SKM-1 treated with dmso at 0.1 percent for 144 hours (cell line): ENCODE measurements at regions not wholly inside any gene's neighbourhood (a gene's known extent, or its start where the extent isn't known, plus 50 kb on each side); places are given as distances from the start of the nearest gene placed in this dataset.
"Not testable (repeated sequence)": the region's sequence is repeated elsewhere in the genome, so short reads cannot be mapped to it uniquely, and the experiment has no call there.

Experiments used
- DNase-seq: peaks from one replicate; lab custom pipeline; 2025; ENCODE audit not compliant: unreplicated experiment; lab: John Stamatoyannopoulos, UW

DNA sequence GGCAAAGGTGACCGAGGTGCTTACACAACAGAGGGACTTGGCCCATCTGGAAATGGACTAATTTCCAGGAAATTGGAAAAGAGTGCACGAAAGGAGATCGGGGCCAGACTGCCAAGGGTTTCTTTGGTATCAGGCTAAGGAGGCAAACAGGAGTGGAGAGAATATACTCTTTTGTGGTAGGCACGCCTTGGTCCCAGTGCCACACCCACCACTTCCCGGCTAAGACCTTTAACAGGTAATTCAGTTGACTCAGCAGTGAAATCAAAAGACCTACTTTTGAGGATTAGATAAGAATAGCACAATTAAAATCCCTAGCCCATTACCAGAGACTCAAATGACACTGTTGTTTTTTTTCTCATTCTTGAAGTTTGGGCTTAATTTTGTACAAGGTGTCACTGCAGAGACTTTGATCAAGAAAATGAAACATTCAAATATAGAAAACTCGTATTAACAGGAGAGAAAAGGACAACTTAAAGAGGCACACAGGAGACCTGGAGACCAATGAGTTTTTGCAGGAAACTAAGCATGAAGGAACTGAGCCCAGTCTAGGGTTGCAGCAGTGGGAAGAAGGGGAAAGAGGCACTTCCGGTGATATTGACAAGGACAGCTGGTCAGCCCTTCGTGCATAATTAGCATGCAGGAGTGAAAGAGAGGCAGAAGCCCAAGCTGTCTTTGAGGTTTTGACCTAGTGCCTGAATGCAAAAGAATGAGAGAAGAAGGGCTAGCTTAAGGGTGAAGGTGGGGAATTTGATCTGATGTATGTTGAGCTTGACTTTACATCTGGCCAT, 265.5 kb upstream of the CCL2 start:
- DNase-seq = no peak

DNA sequence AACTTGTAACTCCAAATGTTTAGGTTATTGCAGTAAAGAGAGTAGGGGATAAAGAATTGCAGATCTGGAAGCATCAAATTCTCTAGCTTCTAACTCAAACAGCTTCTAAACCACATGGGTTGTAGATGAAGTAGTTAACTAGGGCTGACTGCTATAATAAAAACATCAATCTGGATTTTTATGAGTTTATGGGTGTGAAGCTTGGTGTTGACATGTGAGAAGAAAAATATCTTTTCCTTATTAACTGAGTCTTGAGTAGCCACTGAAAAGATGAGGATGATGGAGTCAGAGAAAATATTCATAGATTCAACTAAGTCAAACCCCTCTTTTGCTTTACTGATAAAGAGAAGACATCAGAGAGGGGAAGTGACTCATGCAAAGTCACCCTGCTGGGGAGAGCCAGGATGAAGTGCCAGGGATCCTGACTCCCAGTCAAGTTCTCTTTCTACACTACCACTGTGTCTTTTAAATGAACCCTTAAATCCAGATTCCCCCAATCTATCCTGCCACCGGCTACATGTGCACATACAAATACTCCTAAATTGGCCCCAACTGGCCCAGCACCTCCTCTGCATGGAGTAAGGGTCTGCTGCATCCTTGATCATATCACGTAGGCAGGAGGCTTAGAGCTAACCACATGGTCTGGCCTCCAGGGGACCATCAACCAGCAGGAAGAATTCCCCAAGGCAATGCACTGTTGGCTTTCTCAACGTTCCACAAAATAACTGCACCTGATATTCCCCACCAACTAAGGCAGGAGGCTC, 264.0 kb upstream of the CCL2 start:
- no peak for DNase-seq

DNA sequence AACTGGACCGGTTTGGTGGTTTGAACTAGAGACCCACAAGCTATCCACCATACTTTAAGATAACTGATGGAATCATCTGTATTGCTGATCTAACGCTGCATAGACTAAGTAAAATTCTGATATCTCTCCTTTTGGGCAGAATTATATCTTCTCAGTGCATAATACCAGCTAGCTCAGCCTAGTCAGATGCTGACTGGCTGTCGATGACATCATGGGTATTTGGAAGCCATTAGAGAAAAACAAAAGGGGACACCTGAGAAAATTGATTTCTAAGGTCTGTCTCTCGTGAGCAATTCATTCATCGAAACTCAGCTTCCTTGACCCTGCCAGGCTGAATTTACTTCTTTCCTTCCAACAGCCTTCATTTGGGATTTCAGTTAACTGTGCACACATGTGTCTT, 263.0 kb upstream of the CCL2 start:
- no peak for DNase-seq

DNA sequence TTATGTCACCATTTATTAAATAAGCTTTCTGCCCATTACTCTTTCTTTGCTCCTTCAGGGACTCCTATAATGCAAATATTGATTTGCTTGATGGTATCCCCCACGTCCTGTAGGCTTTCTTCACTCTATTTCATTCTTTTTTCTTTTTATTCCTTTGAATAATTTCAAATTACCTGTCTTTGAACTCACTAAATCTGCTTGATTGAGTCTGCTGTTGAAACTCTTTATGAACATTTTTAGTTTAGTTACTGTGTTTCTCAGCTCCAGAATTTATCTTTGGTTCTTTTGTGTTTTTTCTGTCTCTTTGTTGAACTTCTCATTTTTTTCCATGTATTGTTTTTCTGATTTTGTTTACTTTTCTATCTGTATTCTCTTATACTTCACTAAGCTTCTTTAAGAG, 254.4 kb upstream of the CCL2 start:
- no peak for DNase-seq

DNA sequence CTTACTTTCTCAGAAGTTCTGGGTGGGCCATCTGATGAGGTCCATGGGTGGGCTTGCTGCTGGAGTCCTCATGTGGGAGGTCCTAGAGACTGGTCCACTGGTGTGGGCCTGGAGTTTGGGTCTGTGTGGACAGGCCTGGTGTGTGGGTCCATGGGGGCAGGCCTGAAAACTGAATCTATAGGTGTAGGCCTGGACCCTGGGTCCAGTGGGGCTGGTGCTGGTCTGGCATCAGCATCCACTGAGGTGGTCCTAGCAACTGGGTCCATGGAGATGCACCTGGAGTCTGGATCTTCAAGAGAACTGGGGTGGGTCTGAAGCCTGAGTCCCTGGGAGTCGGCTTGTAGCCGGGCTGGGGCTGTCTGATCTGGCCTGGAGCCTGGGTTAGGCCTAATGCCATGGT, 253.8 kb upstream of the CCL2 start:
- DNase-seq = no peak

DNA sequence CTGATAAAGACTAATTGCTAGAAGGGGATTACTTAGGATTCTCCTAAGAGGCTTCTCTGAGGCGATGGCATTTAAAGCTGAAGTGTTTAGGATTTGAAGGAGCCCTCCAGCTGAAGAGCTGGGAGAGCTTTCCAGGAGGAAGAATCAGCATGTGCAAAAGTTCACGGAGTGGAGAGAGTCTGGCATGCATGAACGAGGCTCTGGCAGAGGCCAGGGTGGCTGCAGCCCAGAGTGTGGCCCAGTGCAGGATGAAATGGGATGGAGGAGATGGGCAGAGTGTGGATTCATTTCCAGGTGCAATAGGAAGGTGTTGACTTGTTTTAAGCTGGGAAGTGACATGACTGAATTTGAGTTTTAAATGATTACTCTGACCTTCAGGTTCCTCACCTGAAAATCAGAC, 249.0 kb upstream of the CCL2 start:
- DNase-seq = no peak

DNA sequence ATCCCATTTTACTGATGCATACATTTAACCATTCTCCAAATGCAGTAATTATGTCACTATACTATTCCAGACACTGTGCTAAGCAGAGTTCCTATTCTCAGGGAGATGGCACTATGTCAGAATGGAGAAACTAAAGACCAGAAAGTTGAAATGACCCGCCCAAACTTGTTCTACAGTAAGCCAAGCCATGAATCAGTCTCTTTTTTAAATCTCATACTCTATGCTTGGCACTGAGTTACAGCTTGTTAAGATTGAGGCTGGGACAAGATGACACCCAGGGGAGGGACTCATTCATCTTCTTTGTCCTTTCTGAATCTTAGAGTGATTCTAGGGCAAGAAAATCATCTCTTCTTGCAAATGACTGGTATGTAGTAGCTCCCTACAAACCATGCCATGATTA, 247.0 kb upstream of the CCL2 start:
- no peak for DNase-seq

DNA sequence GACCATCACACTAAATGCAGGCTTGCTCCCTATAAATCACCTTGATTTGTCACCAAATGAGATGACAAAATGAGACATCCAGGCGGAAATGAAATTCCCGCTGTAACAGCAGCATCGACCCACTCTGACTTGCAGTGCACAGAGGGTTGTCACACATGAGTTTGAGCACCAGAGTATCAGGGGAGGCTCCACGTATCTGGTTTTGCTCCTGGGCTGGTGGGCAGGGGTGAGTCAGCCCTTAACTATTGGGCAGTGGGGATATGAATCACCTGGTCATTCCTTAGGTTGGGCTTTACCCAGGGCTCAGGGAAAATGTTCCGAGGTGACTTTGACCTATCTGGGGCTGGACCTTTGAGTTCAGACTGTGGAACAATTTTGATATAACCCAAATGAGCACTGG, 245.2 kb upstream of the CCL2 start:
- DNase-seq = no peak

DNA sequence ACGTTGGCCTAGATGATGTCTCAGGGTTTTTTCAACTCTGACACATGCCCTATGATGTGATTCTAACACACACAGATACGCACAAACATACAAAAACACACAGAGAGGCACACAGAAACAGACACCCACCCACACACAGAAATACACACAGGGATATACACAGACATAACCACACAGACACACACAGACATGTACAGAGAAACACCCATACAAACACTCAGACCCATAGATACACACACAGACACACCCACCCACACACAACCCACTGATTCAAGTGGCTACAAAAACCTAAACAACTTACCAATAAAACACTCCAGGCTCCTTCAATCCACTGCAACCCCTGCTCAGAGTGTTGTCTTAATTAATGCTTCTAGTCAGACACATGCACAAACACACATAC, 244.6 kb upstream of the CCL2 start:
- DNase-seq = no peak

DNA sequence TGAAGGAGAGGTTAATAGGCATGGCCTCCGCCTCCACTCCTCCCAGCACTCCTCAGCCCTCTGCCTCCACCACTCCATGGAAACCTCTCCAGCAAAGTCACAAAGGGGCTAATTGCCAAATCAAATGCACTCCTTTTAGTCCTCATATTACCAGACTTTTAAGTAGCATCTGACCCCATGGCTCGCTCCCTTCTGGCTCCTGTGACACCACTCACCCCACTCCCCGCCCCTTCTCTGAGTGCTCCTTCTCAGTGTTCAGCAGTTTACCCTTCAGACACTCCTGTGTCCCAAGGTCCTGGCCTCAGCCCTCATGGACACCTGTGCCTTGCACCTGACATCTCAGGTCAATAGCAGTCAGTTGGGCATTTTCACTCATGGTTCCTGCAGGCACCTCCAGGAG, 243.5 kb upstream of the CCL2 start:
- no peak for DNase-seq

DNA sequence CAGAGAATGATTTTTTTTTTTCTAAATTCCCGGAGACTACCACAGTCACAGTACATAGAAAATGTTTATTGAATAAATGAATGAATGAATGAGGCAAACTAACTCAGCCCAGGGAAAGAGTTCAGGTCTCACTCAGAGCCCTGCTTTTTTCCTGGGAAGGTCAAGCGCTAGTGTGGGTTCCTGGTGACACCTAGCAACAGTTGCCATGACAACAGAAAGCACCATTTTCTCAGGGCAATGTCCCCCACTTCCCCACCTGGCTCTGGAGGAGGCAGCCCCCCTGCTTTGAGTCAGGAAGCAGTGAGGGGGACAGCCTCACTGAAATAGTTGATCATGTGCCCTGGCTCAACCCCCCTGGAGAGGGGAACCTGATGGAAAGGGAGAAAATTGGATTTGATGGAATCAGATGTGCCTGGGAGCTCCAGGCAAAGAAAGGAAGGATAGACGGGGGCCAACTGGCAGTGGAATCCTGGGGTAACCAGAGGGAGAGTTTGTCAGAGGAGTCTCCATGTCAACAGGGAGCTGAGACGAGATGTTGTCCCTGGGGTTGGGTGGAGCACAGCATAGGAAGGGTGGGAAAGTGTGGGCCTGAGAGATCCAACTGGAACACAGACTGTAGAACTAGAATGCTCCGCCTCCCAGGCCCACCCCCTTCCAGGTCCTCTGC, 242.2 kb upstream of the CCL2 start:
- DNase-seq = no peak

DNA sequence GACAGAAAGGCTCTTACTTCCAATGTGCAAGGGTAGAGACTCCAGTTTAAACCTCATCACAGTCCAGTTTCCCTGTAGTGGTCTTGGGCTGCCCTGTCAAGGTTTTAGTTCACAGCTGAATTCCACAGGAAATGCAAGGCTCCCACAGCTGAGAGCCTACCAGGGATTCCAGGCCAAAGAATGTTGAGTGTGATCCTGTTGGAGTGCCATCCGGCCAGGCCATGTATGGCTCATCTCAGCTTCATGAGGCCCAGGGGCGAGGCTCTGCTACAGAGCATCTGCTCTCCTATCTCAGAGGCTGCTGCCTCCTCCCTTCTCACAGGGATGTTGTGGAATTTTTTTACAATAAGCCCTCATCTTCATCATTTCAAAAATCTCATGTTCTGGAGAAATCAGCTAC, 239.8 kb upstream of the CCL2 start:
- DNase-seq = no peak

DNA sequence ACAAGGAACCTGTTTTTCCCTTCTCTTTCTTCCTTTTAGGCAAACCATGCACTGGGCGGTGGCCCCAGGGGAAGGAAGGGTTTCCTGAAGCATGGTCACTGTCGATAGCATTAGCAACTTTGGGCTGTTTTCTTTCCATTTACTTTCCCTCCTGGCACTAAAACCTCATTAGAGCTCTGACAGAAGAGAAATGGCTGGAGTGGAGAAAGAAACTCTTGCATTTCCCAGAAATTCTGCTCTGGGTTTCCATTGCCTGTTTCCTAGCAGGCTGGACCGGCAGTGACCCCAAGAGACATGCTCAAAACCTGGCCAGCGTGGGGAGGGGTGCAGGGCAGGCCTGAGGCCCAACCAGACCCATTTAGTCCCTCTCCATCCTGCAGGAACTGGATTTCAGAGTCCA, 230.7 kb upstream of the CCL2 start:
- DNase-seq = no peak

DNA sequence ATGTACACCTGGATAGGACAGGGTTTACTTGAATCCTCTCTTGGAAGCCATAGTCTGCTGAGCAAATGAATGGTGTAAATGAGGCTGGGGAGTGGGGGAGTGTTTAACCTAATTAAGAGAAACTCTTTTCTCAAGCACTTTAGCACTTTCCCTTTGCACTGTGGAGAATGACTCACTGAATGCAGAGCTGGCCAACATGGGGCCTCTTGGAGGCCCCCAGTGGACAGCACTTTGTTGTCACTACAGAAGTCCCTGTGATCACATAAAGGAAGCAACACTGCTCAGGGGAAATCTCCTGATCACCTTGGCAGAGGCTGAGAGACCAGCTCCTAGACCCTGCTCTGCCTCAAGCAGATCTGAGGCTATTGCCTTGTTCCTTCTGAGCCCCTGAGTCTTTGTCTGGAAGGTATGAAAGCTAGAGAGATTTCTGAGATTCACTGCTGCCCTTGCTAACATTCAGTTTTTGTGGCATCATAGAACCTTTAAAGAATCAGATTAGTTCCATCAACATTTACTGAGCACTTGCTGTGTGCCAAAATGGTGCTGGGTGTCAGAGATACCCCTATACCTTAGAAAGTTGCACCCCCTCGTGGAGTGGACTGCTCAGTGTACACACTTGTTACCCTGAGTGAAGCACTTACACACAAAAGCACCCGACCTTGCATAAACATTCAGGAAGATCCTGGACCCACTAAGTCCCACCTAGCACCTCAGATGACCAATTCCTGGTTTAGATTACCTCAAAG, 230.1 kb upstream of the CCL2 start:
- DNase-seq = no peak

DNA sequence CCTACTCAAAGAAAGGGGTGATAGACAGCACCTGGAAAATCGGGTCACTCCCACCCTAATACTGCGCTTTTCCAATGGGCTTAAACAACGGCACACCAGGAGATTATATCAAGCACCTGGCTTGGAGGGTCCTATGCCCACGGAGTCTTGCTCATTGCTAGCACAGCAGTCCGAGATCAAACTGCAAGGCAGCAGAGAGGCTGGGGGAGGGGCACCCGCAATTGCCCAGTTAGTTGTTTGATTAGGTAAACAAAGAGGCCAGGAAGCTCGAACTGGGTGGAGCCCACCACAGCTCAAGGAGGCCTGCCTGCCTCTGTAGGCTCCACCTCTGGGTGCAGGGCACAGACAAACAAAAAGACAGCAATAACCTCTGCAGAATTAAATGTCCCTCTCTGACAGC, 224.5 kb upstream of the CCL2 start:
- not testable (repeated sequence) for DNase-seq

DNA sequence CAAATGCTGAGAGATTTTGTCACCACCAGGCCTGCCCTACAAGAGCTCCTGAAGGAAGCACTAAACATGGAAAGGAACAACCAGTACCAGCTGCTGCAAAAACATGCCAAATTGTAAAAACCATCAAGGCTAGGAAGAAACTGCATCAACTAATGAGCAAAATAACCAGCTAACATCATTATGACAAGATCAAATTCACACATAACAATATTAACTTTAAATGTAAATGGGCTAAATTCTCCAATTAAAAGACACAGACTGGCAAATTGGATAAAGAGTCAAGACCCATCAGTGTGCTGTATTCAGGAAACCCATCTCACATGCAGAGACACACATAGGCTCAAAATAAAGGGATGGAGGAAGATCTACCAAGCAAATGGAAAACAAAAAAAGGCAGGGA, 222.8 kb upstream of the CCL2 start:
- not testable (repeated sequence) for DNase-seq

DNA sequence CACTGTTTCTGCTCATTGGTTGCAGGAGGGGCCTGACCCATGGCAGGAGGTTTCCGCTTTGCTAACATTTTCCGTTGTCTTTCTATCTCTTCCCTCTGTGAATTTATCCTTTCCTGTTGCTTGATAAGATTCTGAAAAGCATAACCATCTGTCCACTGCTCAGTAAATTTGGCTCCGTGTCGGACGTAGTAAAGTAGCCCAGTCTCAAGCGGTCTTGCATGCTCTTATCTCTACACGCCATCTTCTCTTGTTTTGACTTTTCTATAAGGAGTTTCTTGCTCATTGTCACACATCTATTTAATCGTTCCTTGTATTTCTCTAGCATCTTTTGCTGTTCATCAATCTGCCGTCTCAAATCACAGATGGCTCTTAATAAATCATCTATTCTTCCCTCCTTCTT, 216.3 kb upstream of the CCL2 start:
- not testable (repeated sequence) for DNase-seq

DNA sequence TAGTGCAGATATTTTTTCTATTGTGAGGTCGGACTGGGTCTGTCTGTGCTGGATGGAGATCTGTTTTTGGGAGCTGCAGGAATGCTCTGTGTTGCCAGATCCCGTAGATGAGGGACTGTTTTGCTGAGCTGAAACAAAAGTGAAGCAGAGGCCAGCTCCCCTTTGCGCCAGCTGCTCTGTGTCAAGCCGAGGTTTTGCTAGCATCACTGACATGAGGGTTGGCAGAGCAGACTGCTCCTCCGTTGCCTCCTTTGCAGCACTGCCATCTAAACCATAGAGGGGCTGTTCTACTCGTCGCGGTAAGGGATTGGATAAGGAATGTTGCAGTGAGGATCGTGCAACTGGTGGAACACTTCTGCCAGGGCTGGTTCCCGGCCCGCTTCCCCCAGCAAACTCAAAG, 215.9 kb upstream of the CCL2 start:
- DNase-seq = not testable (repeated sequence)

DNA sequence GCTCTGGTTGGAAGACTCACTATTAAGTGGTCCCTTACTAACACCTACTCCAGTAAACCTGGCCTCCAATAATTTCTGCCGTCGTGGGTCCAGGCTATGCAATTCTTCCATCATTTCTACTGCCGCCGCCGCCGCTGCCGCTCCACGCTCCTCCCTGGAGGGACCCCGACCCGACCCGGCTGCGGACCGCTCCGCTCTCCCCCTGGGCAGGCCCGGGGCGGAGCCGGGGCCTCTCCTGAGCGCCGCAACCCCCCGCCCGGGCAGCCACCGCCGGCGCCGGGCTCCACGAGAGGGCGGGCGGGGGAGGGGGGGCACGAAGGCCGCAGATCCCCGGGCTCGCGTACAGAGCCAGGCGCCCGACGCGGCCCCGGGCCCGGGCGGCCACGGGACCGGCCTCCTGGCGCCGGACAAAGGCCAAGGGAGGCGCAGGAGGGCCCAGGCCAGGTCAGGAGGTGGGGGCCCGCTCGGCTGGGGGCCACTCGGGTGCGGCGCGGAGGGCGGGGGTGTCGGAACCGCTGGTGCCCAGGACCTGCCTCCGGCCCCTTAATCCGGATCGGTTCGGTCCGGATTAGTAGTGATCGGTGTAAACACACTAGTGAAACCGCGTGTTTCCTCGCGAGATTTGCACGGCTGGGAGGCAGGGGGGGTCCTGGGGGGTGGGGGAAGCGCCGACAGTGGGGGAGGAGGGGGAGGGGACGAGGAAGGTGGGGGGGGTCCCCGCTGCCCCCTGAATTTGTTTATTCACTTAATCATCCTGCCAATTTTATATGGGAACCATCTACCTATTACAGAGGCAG, 215.1 kb upstream of the CCL2 start:
- DNase-seq = not testable (repeated sequence)

DNA sequence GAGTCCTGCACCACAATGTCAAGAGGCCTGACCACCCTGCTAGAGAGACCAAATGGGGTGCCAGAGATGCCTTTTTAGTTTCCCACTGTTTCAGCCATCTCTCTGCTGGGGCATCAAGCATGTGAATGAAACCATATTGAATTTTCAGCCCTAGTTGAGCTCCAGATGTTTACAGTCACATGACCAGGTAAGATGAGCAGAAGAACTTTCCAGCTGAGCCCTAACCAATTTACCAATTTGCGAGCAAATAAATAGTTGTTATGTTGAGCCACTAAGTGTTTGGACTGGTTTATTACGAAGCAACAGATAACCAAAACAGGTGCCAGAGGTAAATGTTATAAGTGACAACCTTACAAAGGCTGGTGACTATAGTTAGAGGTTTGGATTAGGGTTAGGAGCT, 209.1 kb upstream of the CCL2 start:
- no peak for DNase-seq

DNA sequence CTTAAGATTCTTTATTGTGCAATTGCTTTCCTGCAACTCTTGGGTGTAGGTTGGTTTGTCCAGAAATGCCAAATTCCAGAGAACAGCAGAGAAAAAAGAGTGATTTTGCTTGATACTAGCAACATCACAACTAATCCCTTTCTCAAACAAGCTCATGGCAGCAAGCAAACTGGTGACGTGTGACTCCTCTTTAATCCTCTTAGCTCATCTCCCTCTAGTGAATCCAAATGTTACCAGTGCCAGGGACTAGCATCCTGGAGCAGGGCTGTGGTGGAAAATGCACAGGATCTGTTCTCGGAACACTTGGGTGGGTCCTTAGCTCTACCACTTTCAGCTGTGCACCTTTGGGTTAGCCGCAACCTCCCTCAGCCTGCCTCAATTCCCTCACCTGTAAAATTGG, 204.0 kb upstream of the CCL2 start:
- no peak for DNase-seq
